ENCODE measurements at regions not wholly inside any gene's neighbourhood (a gene's known extent, or its start where the extent isn't known, plus 50 kb on each side); places are given as distances from the start of the nearest gene placed in this dataset.

GRCh38 chrX:39811376-39811775 lies 286.4 kb downstream of the BCOR start:
- H3K27ac ChIP-seq: no peak overlapping the region
- no peak for DNase-seq (ENCODE audit: low read depth, low spot score)

GRCh38 chrX:39813631-39814277 lies 284.0 kb downstream of the BCOR start:
- no peak overlapping the region for H3K27ac ChIP-seq
- no peak for DNase-seq (ENCODE audit: low read depth, low spot score)

GRCh38 chrX:39814391-39814790 lies 283.4 kb downstream of the BCOR start:
- DNase-seq (ENCODE audit: low read depth, low spot score): no peak
- H3K27ac ChIP-seq: no peak overlapping the region

GRCh38 chrX:39815631-39816030 lies 282.1 kb downstream of the BCOR start:
- no peak for DNase-seq (ENCODE audit: low read depth, low spot score)
- no peak overlapping the region for H3K27ac ChIP-seq

DNA sequence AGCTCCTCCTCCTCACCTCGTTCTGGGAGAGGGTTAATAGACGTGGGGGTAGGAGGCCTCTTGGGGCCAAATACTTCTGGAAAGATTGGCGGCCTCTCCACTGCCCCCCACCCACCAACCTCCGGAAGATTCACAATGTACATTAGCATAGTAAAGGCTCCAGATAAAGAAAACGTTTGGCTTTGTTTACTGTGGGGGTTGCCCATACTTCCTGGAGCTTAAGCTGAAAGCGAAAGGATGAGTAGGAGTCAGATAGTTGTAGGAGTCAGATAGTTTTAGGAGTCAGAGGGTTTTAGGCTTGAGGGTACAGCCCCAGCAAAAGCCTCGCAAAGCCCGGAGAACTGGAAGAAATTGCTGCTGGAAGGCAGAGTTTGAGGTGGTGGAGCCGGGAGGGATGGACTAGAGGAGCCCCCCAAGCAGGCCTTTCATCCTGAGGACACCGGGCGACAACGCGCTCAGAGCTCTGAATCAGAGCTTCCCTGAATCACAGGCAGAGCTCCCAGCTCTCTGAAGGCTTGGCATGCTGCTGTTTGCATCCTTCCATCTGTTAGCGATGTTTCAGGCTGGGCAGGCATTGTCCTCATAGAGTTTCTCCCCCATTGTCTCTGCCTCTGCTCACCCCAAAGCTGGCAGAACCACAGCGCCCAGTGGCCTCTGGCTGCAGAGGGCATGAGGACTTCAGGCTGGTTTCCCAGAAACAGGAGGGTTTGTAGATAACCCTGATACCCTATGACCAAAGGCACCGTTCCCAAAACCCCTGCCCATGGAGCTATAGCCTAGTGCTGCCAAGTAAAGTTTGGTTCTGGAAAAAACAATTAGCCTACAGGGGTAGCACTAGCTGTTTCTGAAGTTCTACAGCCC lies 280.7 kb downstream of the BCOR start:
- no peak overlapping the region for H3K27ac ChIP-seq
- no peak for DNase-seq (ENCODE audit: low read depth, low spot score)

DNA sequence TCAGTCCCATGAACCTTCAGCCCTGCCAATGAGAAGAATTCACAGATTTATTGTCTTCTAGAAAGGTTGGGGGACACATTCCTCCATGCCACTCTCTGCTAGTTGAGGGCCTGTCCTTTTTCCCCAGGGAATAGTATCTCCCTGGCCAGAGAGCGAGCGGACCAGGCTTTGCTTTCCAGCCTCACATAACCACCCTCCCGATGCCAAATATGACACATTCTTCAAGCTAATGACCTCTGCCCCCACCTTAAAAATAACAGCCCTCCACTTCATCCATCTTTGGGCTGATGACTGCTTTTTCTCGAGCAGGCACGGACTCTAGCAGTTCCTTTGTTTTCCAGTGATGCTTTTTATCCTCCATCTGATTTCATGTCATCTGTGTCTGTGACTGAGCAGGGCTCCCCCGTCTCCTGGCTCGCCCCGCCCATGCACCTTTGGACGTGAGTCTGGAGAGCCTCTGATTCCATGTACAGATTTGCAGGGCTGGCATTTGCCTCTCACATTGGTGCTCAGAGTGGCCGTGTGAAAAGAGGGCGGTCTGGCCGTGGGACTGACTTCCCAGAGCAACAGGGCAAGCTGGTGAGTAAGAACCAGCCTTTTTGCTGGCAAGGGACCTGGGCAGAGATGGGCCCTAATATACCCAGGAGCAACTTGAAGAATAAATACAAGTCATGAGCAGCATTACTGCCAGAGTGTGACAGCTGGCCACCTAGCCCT lies 279.8 kb downstream of the BCOR start:
- no peak for DNase-seq (ENCODE audit: low read depth, low spot score)
- no peak overlapping the region for H3K27ac ChIP-seq

GRCh38 chrX:39818750-39819149 lies 279.0 kb downstream of the BCOR start:
- DNase-seq (ENCODE audit: low read depth, low spot score): no peak
- no peak overlapping the region for H3K27ac ChIP-seq

DNA sequence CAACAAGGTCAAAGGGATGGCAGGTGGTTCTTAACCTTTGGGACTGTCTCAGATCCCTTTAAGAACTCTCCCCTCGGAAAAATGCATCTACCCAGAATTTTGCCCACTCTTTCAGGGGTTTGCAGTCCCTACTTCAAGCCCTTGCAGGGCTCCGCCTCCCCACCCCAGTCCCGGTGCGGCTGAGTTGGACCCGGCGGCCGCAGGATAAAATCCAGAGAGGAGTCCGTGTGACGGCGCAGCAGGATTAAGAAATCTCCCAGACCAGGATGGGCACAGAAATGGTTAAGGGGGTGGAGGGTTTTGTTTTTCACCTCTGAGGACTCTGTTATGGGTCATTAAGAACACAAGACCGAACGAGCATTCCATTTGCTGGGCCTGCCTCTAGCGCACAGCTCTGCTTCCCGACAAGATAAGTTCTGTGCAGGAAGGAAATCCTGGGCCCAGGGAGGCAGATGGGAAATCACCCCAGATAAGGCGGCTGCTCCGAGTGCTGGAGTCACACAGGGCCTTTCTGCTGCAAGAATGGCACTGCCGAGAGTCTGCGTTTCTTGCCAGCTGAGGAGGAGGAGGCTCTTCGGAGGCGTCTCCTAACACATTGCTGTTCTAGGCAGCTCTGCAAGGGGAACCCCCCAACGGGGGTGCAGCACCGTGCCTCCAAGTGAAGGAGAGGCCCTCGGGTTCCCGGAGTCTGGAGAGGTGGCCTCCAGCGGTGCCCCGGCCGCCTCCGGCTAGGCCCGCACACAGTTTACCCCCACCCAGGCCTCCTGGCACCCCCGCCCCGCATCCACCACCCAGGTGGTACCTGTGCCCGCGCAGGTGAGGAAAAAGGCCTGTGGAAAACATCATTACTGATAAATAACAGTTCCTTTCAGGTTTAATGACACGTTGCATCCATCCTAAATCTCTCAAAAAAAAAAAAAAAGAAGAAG lies 277.6 kb downstream of the BCOR start:
- H3K27ac ChIP-seq: no peak overlapping the region
- no peak for DNase-seq (ENCODE audit: low read depth, low spot score)

DNA sequence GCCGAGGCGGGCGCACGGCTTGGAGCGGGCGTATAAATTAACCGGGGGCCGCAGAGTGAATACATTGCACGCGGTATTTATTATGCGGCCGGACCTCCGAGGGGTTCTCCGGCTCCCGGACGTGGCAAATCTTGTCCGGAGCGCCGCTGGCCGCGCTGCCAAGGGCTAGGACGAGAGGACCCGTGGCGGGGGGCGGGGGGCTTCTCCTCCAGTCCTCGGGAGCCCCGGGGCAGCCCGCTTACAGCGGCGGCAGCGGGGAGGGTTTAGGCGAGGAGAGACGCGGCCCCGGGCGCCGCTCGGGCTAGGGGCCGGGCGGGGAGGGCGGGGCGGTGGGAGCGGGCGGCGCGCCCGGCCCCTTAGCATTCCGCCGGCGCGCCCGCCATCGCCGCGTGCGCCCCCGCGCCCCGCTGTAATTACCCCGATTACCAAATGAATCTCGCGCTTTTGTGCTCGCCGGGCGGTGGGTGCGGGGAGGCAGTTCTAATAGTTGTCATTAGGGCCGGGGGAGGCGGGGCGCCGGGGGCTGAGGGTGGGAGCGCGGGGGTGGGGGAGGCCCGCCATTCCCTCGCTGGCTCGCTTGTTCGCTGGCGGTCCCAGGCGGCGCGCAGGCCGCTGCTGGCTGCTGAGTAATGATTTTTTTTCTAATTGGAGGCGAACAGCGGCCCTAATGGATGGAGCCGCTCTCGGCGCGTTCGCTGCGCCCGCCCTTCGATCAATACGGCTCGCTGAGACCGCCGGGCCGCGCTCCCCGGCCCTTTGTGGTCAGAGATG lies 276.6 kb downstream of the BCOR start:
- DNase-seq (ENCODE audit: low read depth, low spot score): no peak

DNA sequence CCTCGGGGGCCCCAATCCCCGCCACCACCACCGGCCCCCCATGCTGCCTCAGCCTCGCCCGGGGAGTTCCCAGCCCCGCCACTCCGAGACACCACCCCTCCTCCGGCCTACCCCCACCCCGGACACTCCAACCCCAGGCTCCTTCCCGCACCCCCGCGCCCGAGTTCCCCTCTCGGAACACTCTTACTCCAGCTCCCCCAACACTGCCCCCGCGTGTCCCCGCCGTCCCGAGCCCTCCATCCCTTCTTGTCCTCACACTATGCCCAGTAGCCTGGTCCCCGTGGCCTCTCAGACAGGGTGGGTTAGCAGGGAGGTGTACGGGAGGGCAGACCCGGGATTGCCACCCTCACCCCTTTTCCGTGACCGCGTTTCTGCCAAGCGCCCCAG lies 276.1 kb downstream of the BCOR start:
- DNase-seq (ENCODE audit: low read depth, low spot score): no peak

More for the DNA sequence above, 276.6 kb downstream of the BCOR start:
- H3K27ac ChIP-seq: no peak overlapping the region

DNA sequence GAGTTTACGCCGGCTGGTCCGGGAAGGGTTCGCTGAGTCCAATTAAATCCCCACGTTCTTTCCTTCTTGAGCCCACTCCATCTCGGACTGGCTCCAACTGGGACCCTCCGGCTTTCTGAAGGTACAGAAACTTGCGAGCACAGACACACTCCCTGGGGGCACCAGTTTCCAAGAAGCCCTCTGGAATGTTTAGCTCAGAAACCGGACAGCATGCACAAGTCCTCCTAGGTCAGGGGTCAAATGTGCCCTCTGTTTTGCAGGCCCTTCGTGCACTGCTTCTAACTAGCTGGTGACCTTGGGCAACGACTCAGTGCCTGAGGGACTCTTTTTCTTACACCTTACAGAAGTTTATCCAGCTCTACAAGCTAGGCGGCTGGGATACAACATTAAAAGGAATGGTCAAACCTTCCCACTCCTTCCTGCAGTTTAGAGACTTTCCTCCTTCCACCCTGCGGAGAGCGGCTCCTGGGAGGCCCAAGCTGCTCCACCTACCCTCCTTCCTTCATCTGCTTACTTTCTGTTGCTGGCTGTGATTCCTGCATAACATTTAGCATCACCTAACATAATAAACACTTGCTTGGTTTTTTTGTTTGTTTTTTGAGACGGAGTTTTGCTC lies 275.5 kb downstream of the BCOR start:
- no peak overlapping the region for H3K27ac ChIP-seq
- DNase-seq (ENCODE audit: low read depth, low spot score): no peak

More for the DNA sequence above, 276.1 kb downstream of the BCOR start:
- no peak overlapping the region for H3K27ac ChIP-seq

- DNase-seq (ENCODE audit: low read depth, low spot score): no peak
Observed at GRCh38 chrX:39823424-39823823, 274.3 kb downstream of the BCOR start.

GRCh38 chrX:39823854-39824253 lies 273.9 kb downstream of the BCOR start:
- no peak overlapping the region for H3K27ac ChIP-seq

More at GRCh38 chrX:39823424-39823823, 274.3 kb downstream of the BCOR start:
- H3K27ac ChIP-seq: no peak overlapping the region

GRCh38 chrX:39826813-39827543 lies 270.8 kb downstream of the BCOR start:
- no peak for DNase-seq (ENCODE audit: low read depth, low spot score)
- H3K27ac ChIP-seq: no peak overlapping the region

More at GRCh38 chrX:39823854-39824253, 273.9 kb downstream of the BCOR start:
- no peak for DNase-seq (ENCODE audit: low read depth, low spot score)

GRCh38 chrX:39827951-39828350 lies 269.8 kb downstream of the BCOR start:
- no peak overlapping the region for H3K27ac ChIP-seq
- DNase-seq (ENCODE audit: low read depth, low spot score): no peak

- no peak overlapping the region for H3K27ac ChIP-seq
- no peak for DNase-seq (ENCODE audit: low read depth, low spot score)
Observed at GRCh38 chrX:39828971-39829370, 268.8 kb downstream of the BCOR start.

DNA sequence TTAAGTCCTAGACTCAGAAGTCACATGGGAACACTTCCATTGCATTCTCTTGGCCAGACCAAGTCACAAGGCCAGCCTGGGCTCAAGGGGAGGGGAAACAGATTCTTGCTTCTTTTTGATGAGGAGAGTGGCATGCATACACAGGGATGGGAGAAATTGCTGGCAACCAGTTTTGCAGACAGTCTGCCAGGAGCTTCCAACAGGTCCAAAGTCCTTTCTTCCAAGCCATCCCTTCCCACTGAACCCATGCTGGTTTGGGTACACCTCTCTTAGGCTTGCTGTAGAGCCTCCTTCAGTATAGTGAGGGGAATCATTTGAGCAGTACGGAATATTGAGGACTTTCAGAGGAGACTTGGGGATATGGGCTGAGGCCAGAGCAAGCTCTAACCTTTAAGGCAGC lies 267.8 kb downstream of the BCOR start:
- DNase-seq (ENCODE audit: low read depth, low spot score): no peak

DNA sequence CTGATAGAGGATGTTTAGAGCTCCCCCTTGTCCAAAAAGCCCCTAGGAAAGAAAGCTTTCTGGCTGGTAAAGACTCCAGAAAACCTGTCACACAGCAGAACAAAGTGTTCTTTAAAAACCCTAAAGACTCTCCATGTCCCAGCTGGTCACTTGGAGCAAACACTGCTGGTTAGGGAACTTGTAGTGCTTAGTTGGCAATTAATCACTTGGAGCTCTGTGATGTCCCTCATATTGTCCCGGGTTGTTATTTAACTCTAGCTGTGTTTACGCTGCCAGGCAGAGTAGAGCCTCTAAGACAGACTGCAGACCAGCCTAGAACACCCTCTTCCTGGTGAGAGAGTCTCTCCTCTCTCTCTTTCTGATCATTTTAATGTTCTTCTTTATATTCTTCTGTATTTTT lies 267.3 kb downstream of the BCOR start:
- DNase-seq (ENCODE audit: low read depth, low spot score): no peak
- no peak overlapping the region for H3K27ac ChIP-seq

More for the DNA sequence above, 267.8 kb downstream of the BCOR start:
- no peak overlapping the region for H3K27ac ChIP-seq
